H1 (cell line): ENCODE measurements at regions not wholly inside any gene's neighbourhood (a gene's known extent, or its start where the extent isn't known, plus 50 kb on each side); places are given as distances from the start of the nearest gene placed in this dataset.

Experiments
- BCL11A ChIP-seq, 2 experiments: IDR thresholded peaks; one replicate each; pipeline ENCODE4 v1.6.1; 2011; ENCODE audit warnings: low read depth in 2 of 2, low read length in 2 of 2, mild to moderate bottlenecking in 2 of 2
- JUN ChIP-seq: IDR thresholded peaks from 2 replicates; pipeline ENCODE4 v1.6.1; 2011; ENCODE audit warnings: low read depth, mild to moderate bottlenecking, improper control_type of control experiment, low read length
- SUZ12 ChIP-seq: fragments of 200-600 bp; sonication (generic); IDR thresholded peaks from 2 replicates; pipeline ENCODE4 v1.6.1; 2012; ENCODE audit warnings: mild to moderate bottlenecking, inconsistent platforms, low read length, moderate library complexity, mixed read lengths

DNA sequence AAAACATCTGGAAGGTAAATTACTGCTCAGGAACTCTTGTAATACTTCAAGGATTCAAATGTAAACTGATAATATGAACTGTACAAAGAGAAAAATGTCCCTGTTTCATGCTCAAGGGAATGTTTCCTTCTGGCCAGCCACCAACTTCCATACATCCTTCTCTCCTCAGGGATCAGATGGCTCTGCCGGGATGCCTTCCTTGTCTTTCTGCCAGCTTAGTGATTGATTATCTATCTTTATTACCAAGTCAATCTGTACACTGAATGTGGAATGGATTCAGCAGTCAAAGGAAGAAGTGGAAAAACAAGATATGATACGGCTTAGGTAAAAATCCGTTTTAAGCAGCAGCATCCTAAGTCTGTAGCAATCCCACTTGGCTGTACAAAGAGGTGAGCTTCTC, 178.3 kb downstream of the PTN start (continued):
- TF ChIP-seq SUZ12 (no peak), BCL11A (IDR thresholded peaks at IDR 0.05; ENCODE audit: low read depth in 2 of 2, low read length in 2 of 2) (no peak), JUN (no peak)
